SK-N-MC (cell line): ENCODE measurements at regions not wholly inside any gene's neighbourhood (a gene's known extent, or its start where the extent isn't known, plus 50 kb on each side); places are given as distances from the start of the nearest gene placed in this dataset.

Experiments used
- DNase-seq: peaks from one replicate; pipeline ENCODE4 v3.0.0-alpha.2; 2011; ENCODE audit warnings: low read depth, low spot score
- H3K27ac ChIP-seq: fragments of 200-600 bp; sonication (generic); 2 replicates; pipeline ENCODE4 v1.5.1; 2016; ENCODE audit warnings: mixed run types
- H3K36me3 ChIP-seq: fragments of 200-600 bp; sonication (generic); 2 replicates; pipeline ENCODE4 v1.6.1; 2017; ENCODE audit warnings: antibody characterized with exemption, low read length, mixed read lengths; ENCODE audit not compliant: insufficient read depth
- H3K4me3 ChIP-seq: fragments of 200-600 bp; sonication (generic); 2 replicates; pipeline ENCODE4 v1.5.1; 2016
- H3K9ac ChIP-seq: fragments of 200-600 bp; sonication (generic); 2 replicates; pipeline ENCODE4 v1.8.0; 2017; ENCODE audit warnings: mixed run types, mixed read lengths; ENCODE audit not compliant: insufficient read length
- H3K9me3 ChIP-seq: fragments of 200-600 bp; sonication (generic); 2 replicates; pipeline ENCODE4 v1.6.1; 2017; ENCODE audit warnings: low read depth, mild to moderate bottlenecking, antibody characterized with exemption, low read length, moderate library complexity, mixed read lengths
- EZH2 ChIP-seq: fragments of 200-600 bp; sonication (generic); IDR thresholded peaks from one replicate; pipeline ENCODE4 v1.6.1; 2017; ENCODE audit warnings: antibody characterized with exemption
- FOXP2 ChIP-seq: optimal IDR thresholded peaks from 2 replicates; pipeline ENCODE3; 2011; ENCODE audit warnings: mild to moderate bottlenecking, moderate library complexity; ENCODE audit not compliant: insufficient read depth; ENCODE audit errors: extremely low read length, control extremely low read depth
- POLR2AphosphoS5 ChIP-seq: IDR thresholded peaks from 2 replicates; pipeline ENCODE4 v1.6.1; 2012; ENCODE audit warnings: mild to moderate bottlenecking, low read depth, low read length, borderline replicate concordance

GRCh38 chr19:30731591-30731990, 359.4 kb downstream of the ZNF536 start:
- TF ChIP-seq EZH2 = no peak
- TF ChIP-seq FOXP2 = no peak
- no peak for TF ChIP-seq POLR2AphosphoS5
- Histone ChIP-seq H3K36me3 (no peaks in the 10 kb centered on the region), H3K4me3 (no peak overlapping the region), H3K27ac (no peak overlapping the region), H3K9me3 (no peaks in the 10 kb centered on the region), H3K9ac (no peak overlapping the region)
- DNase-seq = no peak

- no peak for DNase-seq
- Histone ChIP-seq H3K27ac (no peak overlapping the region), H3K36me3 (no peaks in the 10 kb centered on the region), H3K9me3 (no peaks in the 10 kb centered on the region), H3K4me3 (no peak overlapping the region), H3K9ac (no peak overlapping the region)
- TF ChIP-seq FOXP2 (no peak), EZH2 (no peak), POLR2AphosphoS5 (no peak)
Measured at GRCh38 chr19:30729451-30729850, 357.3 kb downstream of the ZNF536 start.

- Histone ChIP-seq H3K9me3 (no peaks in the 10 kb centered on the region), H3K36me3 (no peaks in the 10 kb centered on the region), H3K4me3 (no peak overlapping the region), H3K27ac (no peak overlapping the region), H3K9ac (no peak overlapping the region)
- no peak for DNase-seq
- TF ChIP-seq EZH2 = no peak
- TF ChIP-seq FOXP2 = no peak
- no peak for TF ChIP-seq POLR2AphosphoS5
Measured at GRCh38 chr19:30722761-30723160, 350.6 kb downstream of the ZNF536 start.

- no peak overlapping the region for H3K9ac ChIP-seq
- H3K4me3 ChIP-seq = no peak overlapping the region
- H3K9me3 ChIP-seq = no peaks in the 10 kb centered on the region
- no peak overlapping the region for H3K27ac ChIP-seq
- no peak for TF ChIP-seq FOXP2
- no peak for TF ChIP-seq POLR2AphosphoS5
- no peak for TF ChIP-seq EZH2
- peak; percentile 16 for DNase-seq
- H3K36me3 ChIP-seq = no peaks in the 10 kb centered on the region
Measured at GRCh38 chr19:30722186-30722585, 350.0 kb downstream of the ZNF536 start.

GRCh38 chr19:30719999-30720345, 347.8 kb downstream of the ZNF536 start:
- TF ChIP-seq EZH2 = no peak
- TF ChIP-seq POLR2AphosphoS5 = no peak
- no peak for TF ChIP-seq FOXP2
- H3K27ac ChIP-seq = peak overlapping the region; percentile 28; the same call in 1 of the 2 replicates
- peak overlapping the region; percentile 73 for H3K4me3 ChIP-seq
- no peaks in the 10 kb centered on the region for H3K36me3 ChIP-seq
- peak overlapping the region; percentile 67 for H3K9ac ChIP-seq
- H3K9me3 ChIP-seq = no peaks in the 10 kb centered on the region
- no peak for DNase-seq

DNA sequence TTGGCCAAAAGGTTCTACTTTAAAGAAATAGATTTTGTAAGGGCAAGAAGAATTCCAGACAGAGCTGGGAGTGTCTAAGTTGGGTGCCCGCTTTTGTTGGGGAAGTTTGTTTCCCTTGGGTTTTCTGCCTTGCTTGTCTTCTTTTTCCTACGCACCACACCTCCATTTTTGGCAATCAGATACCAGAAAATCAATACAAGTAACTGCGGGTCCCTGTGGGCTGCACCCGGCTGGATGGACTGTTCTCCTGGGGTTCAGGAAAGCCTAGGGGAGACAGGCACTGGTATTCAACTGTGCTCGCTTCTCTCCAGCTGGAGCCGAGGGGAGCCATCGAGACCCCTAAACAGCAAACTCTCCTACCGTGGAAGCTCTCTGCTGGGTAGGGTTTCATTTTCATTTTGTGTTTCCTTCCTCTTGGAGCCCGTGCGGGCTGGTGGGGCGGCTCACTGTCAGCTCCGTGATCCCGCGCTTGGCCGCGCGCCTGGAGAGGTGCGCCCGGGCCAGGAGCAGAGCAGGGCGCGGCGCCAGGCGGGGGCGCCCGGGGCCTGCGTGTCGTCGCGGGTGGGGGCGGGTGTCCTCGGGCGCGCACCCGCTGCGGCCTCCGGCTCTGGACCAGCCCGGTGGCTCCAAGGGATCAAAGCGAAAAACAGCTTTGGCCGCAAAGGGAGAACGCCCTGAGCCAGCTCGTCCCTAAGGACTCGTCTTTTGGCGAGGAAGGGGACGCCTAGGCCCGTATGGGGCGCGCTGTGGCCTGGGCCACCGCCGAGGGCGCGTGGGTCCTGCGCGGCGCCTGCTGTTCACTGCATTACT, 347.2 kb downstream of the ZNF536 start:
- DNase-seq = no peak
- Histone ChIP-seq H3K9ac (peak overlapping the region; percentile 67), H3K36me3 (no peaks in the 10 kb centered on the region), H3K9me3 (no peaks in the 10 kb centered on the region), H3K27ac (peak overlapping the region; percentile 71), H3K4me3 (peak overlapping the region; percentile 73)
- no peak for TF ChIP-seq FOXP2
- no peak for TF ChIP-seq POLR2AphosphoS5
- no peak for TF ChIP-seq EZH2

GRCh38 chr19:30718707-30719106, 346.5 kb downstream of the ZNF536 start:
- Histone ChIP-seq H3K27ac (peak overlapping the region; percentile 71), H3K9me3 (no peaks in the 10 kb centered on the region), H3K9ac (peak overlapping the region; percentile 67), H3K4me3 (peak overlapping the region; percentile 73), H3K36me3 (no peaks in the 10 kb centered on the region)
- no peak for DNase-seq
- TF ChIP-seq EZH2 (no peak), POLR2AphosphoS5 (no peak), FOXP2 (no peak)

- Histone ChIP-seq H3K4me3 (no peak overlapping the region), H3K27ac (peak overlapping the region; percentile 71), H3K9me3 (no peaks in the 10 kb centered on the region), H3K36me3 (no peaks in the 10 kb centered on the region), H3K9ac (no peak overlapping the region)
- DNase-seq = no peak
- TF ChIP-seq POLR2AphosphoS5 = no peak
- TF ChIP-seq FOXP2 = no peak
- no peak for TF ChIP-seq EZH2
Measured at GRCh38 chr19:30718014-30718413, 345.8 kb downstream of the ZNF536 start.

- H3K4me3 ChIP-seq = no peak overlapping the region
- TF ChIP-seq POLR2AphosphoS5 (no peak), EZH2 (no peak), FOXP2 (no peak)
- H3K9ac ChIP-seq = no peak overlapping the region
- H3K27ac ChIP-seq = peak overlapping the region; percentile 71
- no peak for DNase-seq
- H3K9me3 ChIP-seq = no peaks in the 10 kb centered on the region
- no peaks in the 10 kb centered on the region for H3K36me3 ChIP-seq
Measured at GRCh38 chr19:30717381-30717780, 345.2 kb downstream of the ZNF536 start.
